Effector CD4-positive, alpha-beta T cell (primary cell): ENCODE measurements at regions not wholly inside any gene's neighbourhood (a gene's known extent, or its start where the extent isn't known, plus 50 kb on each side); places are given as distances from the start of the nearest gene placed in this dataset.

Experiments
- DNase-seq: peaks from one replicate; pipeline ENCODE4 v3.0.0-alpha.2; 2020

GRCh38 chr16:63568164-63568563, 1531.9 kb upstream of the CDH8 start:
- no peak for DNase-seq

GRCh38 chr16:63563819-63564505, 1527.7 kb upstream of the CDH8 start:
- DNase-seq, result no peak

- no peak for DNase-seq
Measured at GRCh38 chr16:63553980-63554379, 1517.7 kb upstream of the CDH8 start.

GRCh38 chr16:63539276-63539675, 1503.0 kb upstream of the CDH8 start:
- DNase-seq, result no peak

- no peak for DNase-seq
Measured at GRCh38 chr16:63530974-63531373, 1494.7 kb upstream of the CDH8 start.

- DNase-seq, result no peak
Measured at GRCh38 chr16:63530208-63530607, 1494.0 kb upstream of the CDH8 start.

- no peak for DNase-seq
Measured at GRCh38 chr16:63527404-63527803, 1491.2 kb upstream of the CDH8 start.

GRCh38 chr16:63516394-63516793, 1480.2 kb upstream of the CDH8 start:
- DNase-seq, result no peak

GRCh38 chr16:63512910-63513309, 1476.7 kb upstream of the CDH8 start:
- DNase-seq, result no peak

GRCh38 chr16:63497408-63497807, 1461.2 kb upstream of the CDH8 start:
- DNase-seq, result no peak

- DNase-seq, result no peak
Measured at GRCh38 chr16:63496282-63496681, 1460.0 kb upstream of the CDH8 start.

GRCh38 chr16:63488955-63489354, 1452.7 kb upstream of the CDH8 start:
- DNase-seq, result no peak

GRCh38 chr16:63481060-63481459, 1444.8 kb upstream of the CDH8 start:
- DNase-seq, result no peak

- DNase-seq, result no peak
Measured at GRCh38 chr16:63473725-63474124, 1437.5 kb upstream of the CDH8 start.

- DNase-seq, result no peak
Measured at GRCh38 chr16:63467513-63467912, 1431.3 kb upstream of the CDH8 start.

GRCh38 chr16:63462316-63462715, 1426.1 kb upstream of the CDH8 start:
- DNase-seq, result no peak

- no peak for DNase-seq
Measured at GRCh38 chr16:63461248-63461841, 1425.1 kb upstream of the CDH8 start.

GRCh38 chr16:63458846-63459245, 1422.6 kb upstream of the CDH8 start:
- no peak for DNase-seq

- no peak for DNase-seq
Measured at GRCh38 chr16:63457869-63458268, 1421.6 kb upstream of the CDH8 start.

GRCh38 chr16:63453261-63453660, 1417.0 kb upstream of the CDH8 start:
- DNase-seq, result no peak

- DNase-seq, result no peak
Measured at GRCh38 chr16:63447121-63447520, 1410.9 kb upstream of the CDH8 start.

- no peak for DNase-seq
Measured at GRCh38 chr16:63442246-63442645, 1406.0 kb upstream of the CDH8 start.

- no peak for DNase-seq
Measured at GRCh38 chr16:63426275-63426870, 1390.1 kb upstream of the CDH8 start.

- DNase-seq, result no peak
Measured at GRCh38 chr16:63422715-63423114, 1386.5 kb upstream of the CDH8 start.

- no peak for DNase-seq
Measured at GRCh38 chr16:63416712-63417111, 1380.5 kb upstream of the CDH8 start.
